Motor neuron (in vitro differentiated cells): ENCODE measurements at regions not wholly inside any gene's neighbourhood (a gene's known extent, or its start where the extent isn't known, plus 50 kb on each side); places are given as distances from the start of the nearest gene placed in this dataset.

Source experiments
- ATAC-seq, 8 experiments: fragments of 200-7000 bp; cut with Tn5 transposase; replicated peaks in 6 of 8; 2 replicates each; pipeline ENCODE4 v1.8.0; 2021; ENCODE audit warnings: mild to moderate bottlenecking in 8 of 8, moderate library complexity in 8 of 8
- H3K27ac ChIP-seq, 2 donors: fragments of 250-450 bp; sonication (Bioruptor Pico); 2 replicates each; pipeline ENCODE4 v1.9.0; 2021; ENCODE audit warnings: antibody characterized with exemption in 2 of 2, mild to moderate bottlenecking in 2 of 2, moderate library complexity in 1 of 2
- H3K4me1 ChIP-seq, 2 donors: fragments of 250-450 bp; sonication (Bioruptor Pico); replicated peaks in 1 of 2; 2 replicates each; pipeline ENCODE4 v1.6.1; 2021; ENCODE audit warnings: antibody characterized with exemption in 2 of 2, mild to moderate bottlenecking in 2 of 2, moderate library complexity in 1 of 2
- H3K4me3 ChIP-seq, 5 donors: fragments of 250-450 bp; sonication (Bioruptor Pico); 2 replicates each; pipeline ENCODE4 v1.9.0; 2021; ENCODE audit warnings: antibody characterized with exemption in 5 of 5, mild to moderate bottlenecking in 5 of 5, moderate library complexity in 4 of 5
- WGBS, 10 experiments: fragments of 450-650 bp; shearing (Covaris generic); methylation state at CpG; one replicate each; pipeline ENCODE4 v1.0.0; 2022; 5-methylcytosine and 5-hydroxymethylcytosine counted together
- in situ Hi-C, 9 experiments: fragments of 400-800 bp; cut with MboI; loops; one replicate each; pipeline ENCODE4 v1.15.0; 2021; ENCODE audit warnings: low sequenced_read_pairs in 9 of 9, low pct_unique_long_range_greater_than_20kb in 2 of 9; ENCODE audit not compliant: unreplicated experiment in 9 of 9

DNA sequence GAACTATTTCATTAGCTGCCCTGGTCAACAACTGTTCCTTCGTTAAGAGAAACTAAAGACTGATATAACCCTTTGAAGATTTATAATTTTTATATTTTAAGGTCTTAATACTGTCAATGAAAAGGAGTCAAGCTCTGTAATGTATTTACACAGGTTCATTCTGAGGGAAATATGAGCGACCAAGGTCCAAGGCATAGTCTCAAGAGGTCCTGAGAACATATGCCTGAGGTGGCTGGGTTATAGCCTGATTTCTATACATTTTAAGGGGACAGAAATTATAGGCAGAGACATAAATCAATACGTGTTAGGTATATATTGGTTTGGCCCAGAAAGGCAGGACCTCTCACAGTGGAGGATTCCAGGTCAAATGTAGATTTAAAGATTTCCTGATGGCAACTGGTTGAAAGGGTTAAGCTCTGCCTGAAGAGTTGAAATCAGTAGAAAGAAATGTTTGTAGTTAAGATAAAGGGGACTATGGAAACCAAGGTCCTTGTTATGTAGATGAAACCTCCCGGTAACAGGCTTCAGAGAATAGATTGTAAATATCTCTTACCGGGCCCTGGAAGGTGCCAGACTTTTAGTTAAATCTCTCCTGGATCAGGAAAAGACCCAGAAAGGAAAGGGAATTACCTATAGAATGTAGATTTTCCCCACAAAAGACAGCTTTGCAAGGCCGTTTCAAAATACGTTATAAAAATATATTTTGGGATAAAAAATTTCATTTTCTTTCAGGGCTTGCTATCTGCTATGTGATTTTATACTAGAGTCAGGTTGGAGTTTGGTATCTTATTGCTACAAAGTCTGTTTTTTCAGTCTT lies 107.3 kb upstream of the PRLR start:
- in situ Hi-C loops: no loop called here
- peaks cover 15 to 29% of the 10 kb centered on the region in 2 donors for H3K4me1 ChIP-seq
- H3K27ac ChIP-seq: no peak overlapping the region
- H3K4me3 ChIP-seq: no peak overlapping the region
- WGBS, 10 experiments: 12 to 93% (median 52%) methylated on average over 2 to 7 of the region's 7 CpGs
- peak in 4 of 8 experiments; percentile 27 to 68 (median 43) for ATAC-seq

DNA sequence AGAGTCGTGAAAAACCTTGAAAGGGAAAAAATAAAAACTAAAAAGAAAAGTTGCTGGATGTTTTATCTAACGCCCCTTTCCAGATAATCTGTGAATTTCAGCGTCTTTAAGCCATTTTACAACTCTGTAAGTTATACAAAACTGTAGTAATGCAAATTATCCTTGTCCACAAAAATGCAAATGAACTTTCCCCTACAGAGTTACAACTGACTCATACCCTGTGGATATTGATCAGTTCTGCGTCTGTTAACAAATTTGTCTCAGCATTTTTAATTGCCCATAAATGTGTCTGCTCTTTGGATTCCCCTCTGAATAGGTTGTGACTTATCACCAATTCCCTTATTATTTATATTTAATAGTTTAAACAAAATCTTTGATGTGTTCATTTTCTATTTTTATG lies 105.9 kb upstream of the PRLR start:
- WGBS, 10 experiments: 30 to 85% (median 50%) methylated on average over 1 to 4 of the region's 4 CpGs
- no peak overlapping the region for H3K27ac ChIP-seq
- peak in 2 of 8 experiments; percentile 34 to 71 for ATAC-seq
- no peak overlapping the region for H3K4me3 ChIP-seq
- in situ Hi-C loops: no loop called here
- H3K4me1 ChIP-seq: peaks cover 21 to 35% of the 10 kb centered on the region in 2 donors

DNA sequence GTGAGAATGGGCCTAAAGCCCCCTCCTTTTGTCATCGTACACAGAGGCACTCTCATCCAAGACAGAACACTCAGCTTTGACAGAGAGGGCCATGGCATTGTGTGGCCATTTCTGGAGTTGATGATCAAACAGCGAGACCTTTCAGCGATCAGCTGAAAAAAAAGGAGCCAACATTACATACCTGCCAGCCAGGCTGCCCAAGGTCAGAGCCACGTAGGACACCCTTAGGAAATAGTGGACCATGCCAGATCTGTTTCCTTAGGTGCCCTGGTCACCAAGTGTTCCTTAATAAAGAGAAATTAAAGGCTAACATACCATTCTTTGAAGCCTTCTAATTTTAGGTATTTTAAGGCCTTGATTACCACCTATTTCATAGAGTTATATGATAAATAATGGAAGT lies 105.5 kb upstream of the PRLR start:
- ATAC-seq: peak in 5 of 8 experiments; percentile 27 to 39 (median 35)
- in situ Hi-C loops: no loop called here
- Histone ChIP-seq H3K4me3 (no peak overlapping the region), H3K4me1 (peaks cover 21 to 35% of the 10 kb centered on the region in 2 donors), H3K27ac (no peak overlapping the region)
- WGBS, 10 experiments: 0 to 78% (median 55%) methylated on average over 2 to 4 of the region's 4 CpGs; no CpG with 5 or more reads in 2 of the 10 experiments

DNA sequence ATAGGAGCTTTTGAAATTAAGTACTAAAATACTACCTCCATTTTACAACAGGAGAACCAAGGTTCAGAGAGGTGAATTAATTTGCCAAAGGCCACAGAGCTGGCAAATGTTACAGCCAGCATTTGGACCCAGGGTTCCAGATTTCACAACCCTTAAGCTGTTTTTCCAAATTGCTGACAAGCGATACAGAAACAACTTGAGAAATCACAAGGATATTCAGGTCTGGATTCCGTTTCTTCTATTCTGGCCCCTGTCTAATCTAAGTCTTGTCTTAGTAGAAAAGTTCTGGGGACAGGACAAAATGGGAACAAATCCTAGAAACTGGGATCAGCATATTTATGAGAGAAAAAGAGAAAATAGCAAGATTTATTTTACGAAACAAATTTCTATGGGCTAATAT lies 103.1 kb upstream of the PRLR start:
- WGBS, 10 experiments: 13 to 100% (median 93%) methylated on average over 1 to 3 of the region's 3 CpGs; no CpG with 5 or more reads in 1 of the 10 experiments
- no peak for ATAC-seq
- Histone ChIP-seq H3K4me1 (peaks cover 21 to 35% of the 10 kb centered on the region in 2 donors), H3K27ac (no peak overlapping the region), H3K4me3 (no peak overlapping the region)
- in situ Hi-C loops: no loop called here

GRCh38 chr5:35331956-35332950 lies 102.0 kb upstream of the PRLR start:
- Histone ChIP-seq H3K27ac (no peak overlapping the region), H3K4me1 (peaks cover 17 to 29% of the 10 kb centered on the region in 2 donors), H3K4me3 (no peak overlapping the region)
- in situ Hi-C loops: no loop called here
- 12 to 84% (median 53%) methylated on average over 1 to 7 of the region's 8 CpGs for WGBS, 10 experiments
- peak in 3 of 8 experiments; percentile 34 to 90 (median 37) for ATAC-seq

GRCh38 chr5:35325836-35326235 lies 95.5 kb upstream of the PRLR start:
- H3K27ac ChIP-seq: no peak overlapping the region
- in situ Hi-C loops: no loop called here
- ATAC-seq: no peak
- no peak overlapping the region for H3K4me3 ChIP-seq
- no peaks in the 10 kb centered on the region for H3K4me1 ChIP-seq
- WGBS, 10 experiments: 29 to 97% (median 83%) methylated on average over 1 to 3 of the region's 3 CpGs

DNA sequence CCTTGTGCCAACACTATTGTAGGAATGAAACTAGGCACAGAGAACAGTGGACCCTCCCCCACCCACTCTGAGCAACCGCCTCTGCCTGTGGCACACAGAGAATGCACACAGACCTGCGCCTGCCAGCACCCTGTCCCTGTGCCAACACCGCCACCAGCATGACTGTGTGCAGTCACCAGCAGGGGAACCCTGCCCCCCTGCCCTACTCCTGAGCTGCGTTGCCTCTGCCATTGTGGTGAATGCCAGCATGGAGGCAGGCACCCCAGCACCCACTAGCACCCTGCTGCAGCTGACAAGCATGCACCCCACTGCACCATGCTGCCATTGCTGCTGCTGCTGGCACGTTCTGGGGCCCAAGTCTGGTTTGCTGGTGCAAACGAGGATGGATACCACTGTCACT lies 94.4 kb upstream of the PRLR start:
- in situ Hi-C loops: no loop called here
- Histone ChIP-seq H3K27ac (no peak overlapping the region), H3K4me1 (no peaks in the 10 kb centered on the region), H3K4me3 (no peak overlapping the region)
- 8 to 80% (median 43%) methylated on average over 1 to 2 of the region's 6 CpGs; no CpG with 5 or more reads in 6 of the 10 experiments for WGBS, 10 experiments
- no peak for ATAC-seq

DNA sequence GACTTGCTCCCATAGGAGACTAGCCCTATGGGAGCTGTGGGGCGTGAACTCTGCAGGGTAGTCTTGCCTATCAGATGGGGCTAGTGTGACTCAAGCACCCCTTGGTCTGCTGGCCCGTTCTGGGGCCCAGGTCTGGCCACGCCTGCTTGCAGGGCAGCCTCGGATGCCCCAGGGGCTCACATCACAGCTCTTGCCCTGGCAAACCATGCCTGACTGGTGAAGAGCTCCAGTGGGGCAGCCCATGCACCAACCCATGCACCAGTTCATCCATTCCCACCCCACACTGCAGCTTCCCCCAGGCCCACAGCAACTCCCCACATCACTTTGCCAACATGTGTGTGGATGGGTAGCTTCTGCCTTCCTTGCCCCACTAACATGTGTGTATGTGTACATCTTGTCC lies 93.9 kb upstream of the PRLR start:
- in situ Hi-C loops: no loop called here
- Histone ChIP-seq H3K4me3 (no peak overlapping the region), H3K27ac (no peak overlapping the region), H3K4me1 (no peaks in the 10 kb centered on the region)
- no peak for ATAC-seq
- WGBS, 10 experiments: 100% methylated on average over 1 of the region's 4 CpGs; no CpG with 5 or more reads in 9 of the 10 experiments

GRCh38 chr5:35320029-35320428 lies 89.7 kb upstream of the PRLR start:
- ATAC-seq: no peak
- WGBS, 10 experiments: 71 to 100% (median 90%) methylated on average over 1 to 3 of the region's 3 CpGs
- H3K27ac ChIP-seq: no peak overlapping the region
- H3K4me3 ChIP-seq: no peak overlapping the region
- no peaks in the 10 kb centered on the region for H3K4me1 ChIP-seq
- in situ Hi-C loops: no loop called here

GRCh38 chr5:35319333-35320002 lies 89.2 kb upstream of the PRLR start:
- in situ Hi-C loops: no loop called here
- ATAC-seq: peak in 1 of 8 experiments; percentile 36

GRCh38 chr5:35317586-35317985 lies 87.3 kb upstream of the PRLR start:
- in situ Hi-C loops: no loop called here
- H3K27ac ChIP-seq: no peak overlapping the region
- H3K4me1 ChIP-seq: no peaks in the 10 kb centered on the region
- no peak for ATAC-seq
- H3K4me3 ChIP-seq: no peak overlapping the region
- whole genome bisulfite sequencing, 10 experiments: 75 to 100% (median 92%) methylated on average over 1 to 2 of the region's 2 CpGs; no CpG with 5 or more reads in 5 of the 10 experiments

More at GRCh38 chr5:35319333-35320002, 89.2 kb upstream of the PRLR start:
- Histone ChIP-seq H3K4me1 (no peaks in the 10 kb centered on the region), H3K4me3 (no peak overlapping the region), H3K27ac (no peak overlapping the region)
- 21 to 97% (median 79%) methylated on average over 3 to 4 of the region's 4 CpGs for WGBS, 10 experiments

- in situ Hi-C loops: no loop called here
- no peaks in the 10 kb centered on the region for H3K4me1 ChIP-seq
- no peak overlapping the region for H3K4me3 ChIP-seq
- WGBS, 10 experiments: 38 to 100% (median 82%) methylated on average over 1 to 4 of the region's 4 CpGs; no CpG with 5 or more reads in 2 of the 10 experiments
- peak in 1 of 8 experiments; percentile 47 for ATAC-seq
- H3K27ac ChIP-seq: no peak overlapping the region
These were observed 86.5 kb upstream of the PRLR start for GRCh38 chr5:35316611-35317274.
